MM.1S (cell line): ENCODE measurements at regions not wholly inside any gene's neighbourhood (a gene's known extent, or its start where the extent isn't known, plus 50 kb on each side); places are given as distances from the start of the nearest gene placed in this dataset.
"Not testable (repeated sequence)": the region's sequence is repeated elsewhere in the genome, so short reads cannot be mapped to it uniquely, and the experiment has no call there.

Experiments used
- CTCF ChIP-seq: fragments of 300-600 bp; sonication (generic); IDR thresholded peaks from 2 replicates; pipeline ENCODE4 v1.5.1; 2016; ENCODE audit warnings: antibody characterized with exemption, low read length, mixed read lengths
- EZH2 ChIP-seq: fragments of 300-600 bp; sonication (generic); optimal IDR thresholded peaks from 2 replicates; pipeline ENCODE3; 2017; ENCODE audit warnings: low read depth, mild to moderate bottlenecking, antibody characterized with exemption, low read length, mixed read lengths
- EZH2phosphoT487 ChIP-seq: fragments of 300-600 bp; sonication (generic); IDR thresholded peaks from 2 replicates; pipeline ENCODE4 v1.6.1; 2018; ENCODE audit warnings: antibody characterized with exemption, low read length

GRCh38 chr16:21514474-21514840 lies 84.9 kb upstream of the METTL9 start:
- TF ChIP-seq EZH2, CTCF, EZH2phosphoT487: not testable (repeated sequence)
